ENCODE measurements at regions not wholly inside any gene's neighbourhood (a gene's known extent, or its start where the extent isn't known, plus 50 kb on each side); places are given as distances from the start of the nearest gene placed in this dataset.
A peak's percentile ranks its signal among the peaks of the same experiment; 100 is the strongest.

GRCh38 chr10:128926711-128927110 is 540.3 kb upstream of the MGMT start:
- Histone ChIP-seq H3K4me1 (ENCODE audit: insufficient read depth) (peaks cover 1% of the 10 kb centered on the region), H3K27ac (no peak overlapping the region), H3K4me3 (no peak overlapping the region), H3K36me3 (no peaks in the 10 kb centered on the region), H3K27me3 (no peaks in the 10 kb centered on the region), H3K9me3 (no peaks in the 10 kb centered on the region)
- intact Hi-C loops (cut with DNase I), result no loop called here
- whole genome bisulfite sequencing, 3 donors, result 19 to 28% (median 20%) methylated on average over 11 of the region's 11 CpGs
- TF ChIP-seq CTCF (IDR thresholded peaks at IDR 0.05) (no peak), EP300 (IDR thresholded peaks at IDR 0.05) (no peak), POLR2A (IDR thresholded peaks at IDR 0.05) (no peak)
- DNase-seq, result peak in 2 of 5 donors; percentile 20 to 51

- no peaks in the 10 kb centered on the region for H3K27me3 ChIP-seq
- H3K27ac ChIP-seq, result no peak overlapping the region
- 33 to 51% (median 47%) methylated on average over 20 of the region's 20 CpGs for WGBS, 3 donors
- H3K36me3 ChIP-seq, result no peaks in the 10 kb centered on the region
- no peak overlapping the region for H3K4me3 ChIP-seq
- peaks cover 1% of the 10 kb centered on the region for H3K4me1 ChIP-seq (ENCODE audit: insufficient read depth)
- no peak for TF ChIP-seq POLR2A (IDR thresholded peaks at IDR 0.05)
- TF ChIP-seq CTCF (IDR thresholded peaks at IDR 0.05), result no peak
- TF ChIP-seq EP300 (IDR thresholded peaks at IDR 0.05), result no peak
- DNase-seq, result peak in 1 of 5 donors; percentile 42
- H3K9me3 ChIP-seq, result no peaks in the 10 kb centered on the region
- intact Hi-C loops (cut with DNase I), result no loop called here
These were observed 539.4 kb upstream of the MGMT start for GRCh38 chr10:128927497-128928161.

GRCh38 chr10:128928231-128928836 is 538.7 kb upstream of the MGMT start:
- Histone ChIP-seq H3K4me1 (ENCODE audit: insufficient read depth) (peaks cover 1% of the 10 kb centered on the region), H3K9me3 (no peaks in the 10 kb centered on the region), H3K4me3 (no peak overlapping the region), H3K27ac (no peak overlapping the region), H3K36me3 (no peaks in the 10 kb centered on the region), H3K27me3 (no peaks in the 10 kb centered on the region)
- 90 to 96% (median 96%) methylated on average over 33 of the region's 33 CpGs for WGBS, 3 donors
- intact Hi-C loops (cut with DNase I), result no loop called here
- no peak for DNase-seq
- TF ChIP-seq POLR2A (IDR thresholded peaks at IDR 0.05) (no peak), EP300 (IDR thresholded peaks at IDR 0.05) (no peak), CTCF (IDR thresholded peaks at IDR 0.05) (no peak)

- TF ChIP-seq EP300 (IDR thresholded peaks at IDR 0.05) (no peak), POLR2A (IDR thresholded peaks at IDR 0.05) (no peak), CTCF (IDR thresholded peaks at IDR 0.05) (no peak)
- H3K27me3 ChIP-seq, result no peaks in the 10 kb centered on the region
- DNase-seq, result no peak
- H3K4me1 ChIP-seq (ENCODE audit: insufficient read depth), result peaks cover 1% of the 10 kb centered on the region
- H3K9me3 ChIP-seq, result no peaks in the 10 kb centered on the region
- H3K27ac ChIP-seq, result no peak overlapping the region
- 12 to 17% (median 17%) methylated on average over 8 of the region's 8 CpGs for WGBS, 3 donors
- intact Hi-C loops (cut with DNase I), result no loop called here
- H3K36me3 ChIP-seq, result no peaks in the 10 kb centered on the region
- no peak overlapping the region for H3K4me3 ChIP-seq
These were observed 537.9 kb upstream of the MGMT start for GRCh38 chr10:128929131-128929530.

Data from ovary (tissue), 7 donors.